AG08396 (cell line): ENCODE measurements at regions not wholly inside any gene's neighbourhood (a gene's known extent, or its start where the extent isn't known, plus 50 kb on each side); places are given as distances from the start of the nearest gene placed in this dataset.

Source experiments
- DNase-seq: peaks from one replicate; pipeline ENCODE4 v3.0.0; 2012; ENCODE audit warnings: low spot score, mixed read lengths

DNA sequence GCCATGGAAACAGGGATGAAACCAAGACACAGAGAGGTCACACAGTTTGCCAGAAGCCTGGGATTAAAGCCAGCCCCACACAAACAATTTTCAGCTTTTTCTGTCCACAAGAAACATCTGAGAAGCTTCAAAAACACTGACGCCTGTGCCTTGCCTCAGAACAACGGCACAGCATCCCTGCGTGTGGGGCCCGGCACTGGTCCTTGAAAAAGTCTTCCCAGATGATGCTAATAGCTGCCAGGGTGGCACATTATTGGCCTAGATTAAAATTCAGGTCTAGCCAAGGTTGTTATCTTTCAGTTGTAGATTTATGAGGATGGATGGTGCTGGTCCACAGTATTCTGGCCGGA, 321.4 kb downstream of the HAPSTR1 start:
- no peak for DNase-seq

DNA sequence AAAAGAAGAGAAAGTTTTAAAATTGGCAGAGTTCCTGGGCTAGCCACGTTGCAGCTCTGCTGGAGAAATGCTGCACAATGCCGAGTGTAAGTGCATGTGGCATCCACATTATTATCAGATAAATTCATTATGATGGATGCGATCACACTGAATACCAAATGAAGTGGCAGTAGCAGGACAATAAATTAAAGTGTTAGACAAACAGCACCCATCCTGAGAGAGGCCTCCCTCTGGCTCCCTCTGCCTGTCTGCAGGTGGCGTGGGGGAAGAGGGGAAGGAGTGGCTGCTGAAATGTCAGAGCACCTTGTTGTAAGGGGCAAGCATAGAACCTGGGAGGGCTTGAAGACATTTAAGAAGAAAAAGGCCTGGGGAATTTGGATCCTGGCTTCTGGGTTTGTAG, 324.1 kb downstream of the HAPSTR1 start:
- DNase-seq: no peak

DNA sequence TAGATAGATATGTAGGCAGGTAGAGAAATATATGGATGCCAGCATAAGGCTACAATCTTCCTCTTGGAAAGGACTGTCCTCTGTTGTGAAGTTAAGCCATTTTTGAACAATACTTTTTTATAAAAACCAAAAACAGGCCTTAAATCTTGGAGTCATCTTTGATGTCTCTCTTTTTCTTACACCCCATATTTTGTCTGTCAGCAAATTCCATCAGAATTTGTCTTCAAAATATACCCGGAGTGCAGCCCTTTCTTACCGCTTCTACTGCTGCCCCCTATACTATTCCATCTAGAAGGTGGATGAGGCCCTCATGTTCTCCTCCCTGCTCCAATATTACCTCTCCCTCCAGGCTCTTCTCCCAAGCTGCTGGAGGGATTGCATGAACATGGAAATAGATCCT, 326.5 kb downstream of the HAPSTR1 start:
- DNase-seq: no peak

DNA sequence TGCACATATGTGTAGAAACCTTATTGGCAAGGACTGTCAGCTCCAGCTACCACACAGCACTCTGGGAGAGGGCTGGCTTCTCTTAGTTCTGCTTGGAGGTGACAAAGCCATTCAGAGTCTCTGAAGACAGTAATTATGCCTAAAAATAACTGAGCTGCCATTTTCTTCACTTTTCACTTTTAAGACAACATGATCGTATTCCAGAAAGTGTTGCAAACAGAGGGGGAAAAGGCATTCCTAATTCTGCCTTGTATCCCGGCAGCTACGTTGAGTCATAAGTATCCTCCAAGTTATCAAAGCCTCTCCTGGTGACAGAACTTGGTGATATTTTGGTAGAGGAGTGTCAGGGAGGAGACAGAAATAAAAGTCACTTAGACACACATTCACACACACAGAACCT, 327.7 kb downstream of the HAPSTR1 start:
- DNase-seq: no peak

DNA sequence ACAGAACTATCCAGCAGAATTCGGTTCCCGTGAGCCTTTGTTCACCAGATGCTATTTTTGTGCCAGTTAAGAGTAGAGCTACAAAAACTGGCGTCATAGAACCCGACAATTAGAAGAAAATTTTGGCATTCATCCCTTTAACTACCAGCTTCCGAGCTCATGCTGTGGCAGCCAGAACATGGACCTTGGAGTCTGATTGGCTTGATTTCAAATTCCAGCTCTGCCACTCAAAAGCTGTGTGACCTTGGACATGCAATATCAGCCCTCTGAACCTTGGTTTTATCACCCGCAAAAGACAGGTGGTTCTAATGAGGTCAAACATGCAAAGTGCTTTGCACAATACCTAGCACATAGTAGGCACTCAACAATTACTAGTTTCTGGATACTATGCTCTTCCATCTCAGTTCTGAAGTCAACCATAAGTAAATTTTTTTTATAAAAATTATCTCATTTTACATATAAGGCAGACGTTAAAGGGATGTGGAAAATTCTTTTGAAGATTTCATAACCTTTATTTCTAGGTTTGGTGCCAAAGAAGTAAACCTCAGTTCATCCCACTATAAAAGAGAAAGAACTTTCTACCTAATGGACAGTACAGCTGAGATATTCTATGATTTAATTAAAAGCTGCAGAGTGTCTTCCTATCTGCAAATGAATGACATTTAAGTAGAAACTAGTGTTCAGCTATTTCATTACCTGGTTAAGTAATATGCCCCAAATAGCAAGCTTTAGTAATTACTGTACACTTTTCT, 331.5 kb downstream of the HAPSTR1 start:
- DNase-seq: no peak

DNA sequence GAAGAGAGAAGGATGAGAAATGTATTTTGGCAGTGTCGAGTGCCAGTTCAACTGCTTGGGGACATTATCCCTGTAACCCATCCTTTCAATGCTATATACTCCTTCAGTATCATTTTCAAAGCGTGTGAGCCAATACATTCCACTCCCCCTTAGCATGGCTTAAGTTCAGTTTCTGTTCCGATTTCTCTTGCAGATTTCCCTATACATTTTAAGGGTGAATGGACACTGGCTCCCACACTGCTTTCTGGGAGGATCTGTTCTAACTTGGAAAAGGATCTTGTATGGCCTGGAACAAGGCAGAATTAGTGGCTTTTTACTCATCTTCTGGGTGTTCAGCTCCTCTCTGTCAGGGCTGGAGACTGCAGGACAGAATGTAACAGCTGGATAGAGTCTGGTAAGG, 333.8 kb downstream of the HAPSTR1 start:
- no peak for DNase-seq

DNA sequence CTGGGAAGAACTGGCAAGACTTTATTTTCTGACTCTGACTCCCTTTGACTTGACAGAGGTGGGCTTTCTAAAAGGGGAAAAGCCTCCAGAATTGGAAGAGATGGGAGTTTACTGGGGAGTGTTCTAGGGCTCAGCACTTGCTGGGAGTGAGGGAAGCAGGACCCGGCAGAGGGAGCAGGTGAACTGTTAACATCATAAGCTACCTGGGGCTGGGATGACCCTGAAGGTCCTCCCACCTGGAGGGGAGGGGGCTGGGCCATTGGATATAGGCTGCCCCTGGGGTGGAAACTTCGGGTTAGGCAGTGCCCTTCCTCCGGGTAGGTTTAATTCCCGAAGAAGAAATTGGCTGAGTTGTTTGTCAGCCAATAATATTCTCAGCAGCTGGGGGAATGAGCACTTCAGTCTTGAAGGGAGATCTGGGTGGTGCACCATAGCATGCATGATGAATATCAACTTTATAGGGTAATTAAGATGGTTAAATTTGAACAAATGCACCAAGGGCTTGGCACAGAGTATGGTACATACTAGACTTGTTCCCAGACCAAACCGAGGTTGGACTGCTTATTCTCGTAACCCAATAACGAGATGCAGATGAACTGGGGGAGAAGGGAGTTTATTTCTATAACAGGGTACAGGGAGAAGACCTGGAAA, 337.0 kb downstream of the HAPSTR1 start:
- no peak for DNase-seq

DNA sequence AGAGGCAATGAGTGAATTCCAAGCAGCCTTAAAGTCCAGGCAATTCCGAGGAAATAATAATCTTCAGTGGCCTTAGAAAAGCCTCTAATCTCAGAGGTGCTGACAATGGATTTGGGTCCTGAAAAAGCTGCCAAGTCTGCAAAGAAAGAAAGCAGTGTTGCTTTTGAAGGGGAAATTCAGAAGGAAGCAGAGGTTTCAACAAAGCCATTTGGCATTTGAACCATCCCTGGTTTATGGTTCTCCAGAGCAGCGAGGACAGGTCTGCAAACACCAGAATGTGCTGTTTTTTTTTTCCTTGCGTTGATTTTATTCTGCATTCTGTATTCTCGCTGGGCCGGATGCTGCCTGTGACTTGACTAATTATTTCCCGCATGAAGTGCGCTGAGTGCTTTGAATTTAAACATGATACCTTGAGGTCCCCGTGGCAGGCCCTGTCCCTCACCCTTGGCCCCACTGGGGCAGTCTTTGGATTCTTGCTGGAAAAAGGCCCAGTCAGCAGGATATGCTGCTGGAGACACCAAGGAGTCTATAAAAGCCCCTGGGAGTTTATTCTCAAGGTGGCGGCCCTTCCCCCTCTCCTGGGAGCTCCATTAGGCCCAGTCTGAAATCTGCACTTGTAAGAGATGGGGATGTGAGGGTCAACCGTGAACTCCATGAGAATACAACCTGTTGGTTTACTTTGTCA, 338.3 kb downstream of the HAPSTR1 start:
- DNase-seq: no peak

DNA sequence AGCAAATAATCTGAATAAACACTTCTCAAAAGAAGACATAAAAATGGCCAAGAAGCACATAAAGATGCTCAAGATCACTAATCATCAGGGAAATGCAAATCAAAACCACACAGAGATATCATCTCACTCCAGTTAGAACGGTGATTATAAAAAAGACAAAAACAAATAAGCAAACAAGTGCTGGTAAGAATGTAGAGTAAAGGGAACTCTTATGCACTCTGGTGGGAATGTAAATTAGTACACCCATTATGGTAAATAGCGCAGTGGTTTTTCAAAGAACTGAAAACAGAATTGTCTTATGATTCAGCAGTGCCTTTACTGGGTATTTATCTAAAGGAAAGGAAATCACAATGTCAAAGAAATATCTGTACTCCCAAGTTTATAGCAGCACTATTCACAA, 343.2 kb downstream of the HAPSTR1 start:
- no peak for DNase-seq

DNA sequence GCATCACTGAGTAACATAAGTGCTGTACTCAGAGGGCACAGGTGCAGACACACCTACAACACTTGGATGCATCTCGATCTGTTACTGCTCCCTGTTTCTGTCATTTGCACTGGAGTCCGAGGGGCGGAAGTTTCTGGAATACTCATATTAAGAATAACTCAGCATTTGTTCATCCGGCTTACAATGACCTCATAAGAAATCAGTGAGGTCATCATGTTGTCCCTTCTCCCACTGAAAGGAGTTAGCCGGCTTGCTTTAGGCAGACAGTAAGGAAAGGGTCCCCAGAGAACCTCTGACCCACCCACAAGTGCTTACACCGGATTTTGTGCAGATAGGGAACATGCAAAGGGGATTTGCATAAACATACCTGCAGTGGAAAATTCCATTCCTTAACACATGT, 344.7 kb downstream of the HAPSTR1 start:
- DNase-seq: no peak

DNA sequence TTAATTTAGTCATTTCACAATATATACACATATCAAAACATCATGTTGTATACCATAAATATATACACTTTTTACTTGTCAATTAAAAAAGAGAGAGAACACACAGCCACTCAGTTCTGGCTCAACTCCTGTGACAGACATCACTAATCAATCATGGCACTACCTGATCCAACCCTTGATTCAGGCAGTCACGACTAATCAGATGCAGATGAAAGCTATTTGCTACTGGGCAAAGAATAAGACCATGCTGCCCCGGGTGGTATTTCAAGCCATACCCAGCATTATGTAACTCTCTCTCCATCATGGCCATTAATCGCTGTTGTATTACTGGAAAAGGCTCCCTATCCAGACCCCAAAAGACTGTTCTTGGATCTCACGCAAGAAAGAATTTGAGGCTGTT, 345.7 kb downstream of the HAPSTR1 start:
- DNase-seq: no peak

DNA sequence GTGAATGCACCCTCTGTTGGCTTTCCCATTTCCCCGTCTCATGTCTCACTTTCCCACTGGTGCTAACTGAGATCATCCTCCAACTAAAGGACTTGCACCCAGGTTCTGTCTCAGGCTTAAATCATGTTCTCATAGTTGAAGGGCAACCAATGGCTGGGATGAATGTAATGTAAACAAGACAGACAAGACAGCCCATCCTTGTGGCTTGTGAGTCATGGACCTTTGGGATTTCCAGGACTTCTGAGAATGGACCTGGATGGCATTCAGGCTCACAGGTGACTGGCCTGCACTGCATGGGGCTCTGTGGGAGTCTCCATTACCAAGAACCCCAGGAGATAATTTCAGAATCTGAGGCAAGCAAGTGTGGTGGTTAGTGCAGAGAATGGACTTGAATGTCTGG, 347.5 kb downstream of the HAPSTR1 start:
- no peak for DNase-seq

DNA sequence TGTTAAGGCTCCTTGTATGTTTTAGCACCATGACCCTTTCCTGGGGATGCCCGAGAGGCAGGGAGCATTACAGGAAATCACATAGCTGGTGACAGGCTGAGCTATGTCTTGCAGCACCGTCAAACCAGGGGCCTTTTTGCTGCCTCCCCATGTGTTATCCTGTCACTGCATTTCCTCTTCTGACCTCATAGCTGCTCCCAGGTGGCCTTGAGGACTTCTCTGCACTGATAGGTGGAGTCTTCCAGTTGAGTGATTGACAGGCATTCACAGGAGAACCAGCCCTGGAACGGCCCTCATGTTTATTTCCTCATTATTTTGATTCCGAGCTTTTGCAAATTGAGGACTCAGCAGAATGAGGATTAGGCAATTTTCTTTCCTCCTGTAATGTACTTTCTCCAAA, 349.6 kb downstream of the HAPSTR1 start:
- DNase-seq: no peak

DNA sequence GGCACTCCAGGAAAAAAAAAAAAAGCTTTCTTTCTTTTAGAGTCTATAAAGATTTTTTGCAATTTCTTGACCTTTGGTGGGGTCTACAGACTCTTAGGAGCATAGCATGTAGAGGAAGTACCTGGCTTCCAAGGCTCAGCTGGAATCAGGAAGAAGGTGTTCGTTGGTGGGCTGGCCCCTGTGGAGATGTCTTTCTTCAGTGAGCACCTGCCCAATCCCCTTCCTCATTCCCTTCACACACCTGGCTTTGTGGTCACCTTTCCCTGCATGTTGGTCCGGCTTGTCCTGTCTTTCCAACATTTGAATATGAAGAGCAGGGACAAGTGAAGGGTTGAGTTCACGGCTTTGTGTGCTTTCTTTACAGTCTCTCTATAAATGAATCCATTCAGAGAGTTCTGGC, 352.4 kb downstream of the HAPSTR1 start:
- DNase-seq: no peak

DNA sequence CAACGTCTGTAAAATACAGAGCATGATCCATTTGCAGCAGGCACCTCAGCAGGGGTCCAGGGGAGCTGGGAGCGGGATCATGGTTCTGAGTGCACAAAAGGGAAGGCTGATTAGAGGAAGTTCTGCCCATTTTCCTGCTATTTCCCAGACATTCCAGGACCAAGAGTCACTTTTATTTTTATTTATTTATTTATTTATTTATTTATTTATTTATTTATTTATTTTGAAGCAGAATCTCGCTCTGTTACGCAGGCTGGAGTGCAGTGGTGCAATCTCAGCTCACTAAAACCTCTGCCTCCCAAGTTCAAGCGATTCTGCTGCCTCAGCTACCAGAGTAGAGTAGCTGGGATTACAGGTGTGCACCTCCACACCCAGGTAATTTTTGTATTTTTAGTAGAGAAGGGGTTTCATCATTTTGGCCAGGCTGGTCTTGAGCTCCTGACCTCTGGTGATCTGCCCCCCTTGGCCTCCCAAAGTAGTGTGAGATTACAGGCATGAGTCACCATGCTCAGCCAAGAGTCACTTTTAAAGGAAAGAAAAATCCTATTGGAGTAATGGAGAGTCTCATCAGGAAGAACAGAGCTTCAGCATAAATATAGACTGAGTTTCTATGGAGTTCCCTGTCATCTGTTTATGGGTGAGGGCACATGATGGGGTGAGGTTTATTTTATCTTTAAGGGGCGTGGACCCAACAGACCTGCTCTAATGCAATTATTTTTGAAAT, 355.2 kb downstream of the HAPSTR1 start:
- DNase-seq: no peak

DNA sequence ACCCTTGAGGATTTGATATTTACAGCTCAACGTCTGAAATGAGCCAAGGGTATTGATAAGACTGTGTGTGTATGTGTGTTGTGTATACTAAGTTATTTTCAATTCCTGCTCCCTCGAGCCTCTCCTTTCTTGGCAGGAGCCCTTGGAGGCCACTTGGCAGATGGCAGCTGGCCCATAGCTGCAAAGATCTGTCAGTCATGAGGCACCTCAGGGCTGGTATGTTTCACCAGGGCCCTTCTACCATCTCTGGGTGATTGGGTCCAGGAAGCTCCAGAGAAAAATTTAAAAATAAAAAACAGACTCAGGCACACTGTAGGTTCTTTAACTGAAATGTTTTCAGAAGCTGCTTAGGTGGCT, 355.7 kb downstream of the HAPSTR1 start:
- no peak for DNase-seq

DNA sequence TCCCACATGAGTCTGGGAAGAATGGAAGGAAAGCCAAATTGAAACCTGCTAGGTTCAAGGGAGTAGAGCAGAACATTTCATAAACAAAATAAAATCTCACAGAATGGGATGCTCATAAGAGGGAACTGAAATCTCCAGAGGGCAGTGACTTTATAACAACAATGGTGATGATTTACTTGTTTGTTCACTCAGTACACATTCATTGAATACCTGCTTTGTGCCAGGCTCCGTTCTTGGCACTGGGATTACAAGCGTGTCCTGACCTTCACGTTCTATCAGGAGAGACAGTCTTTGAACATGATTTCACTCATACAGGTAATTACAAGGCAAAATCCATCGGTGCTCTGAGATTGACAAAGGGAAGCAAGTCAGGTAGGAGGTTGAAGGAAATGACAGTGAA, 356.3 kb downstream of the HAPSTR1 start:
- no peak for DNase-seq

DNA sequence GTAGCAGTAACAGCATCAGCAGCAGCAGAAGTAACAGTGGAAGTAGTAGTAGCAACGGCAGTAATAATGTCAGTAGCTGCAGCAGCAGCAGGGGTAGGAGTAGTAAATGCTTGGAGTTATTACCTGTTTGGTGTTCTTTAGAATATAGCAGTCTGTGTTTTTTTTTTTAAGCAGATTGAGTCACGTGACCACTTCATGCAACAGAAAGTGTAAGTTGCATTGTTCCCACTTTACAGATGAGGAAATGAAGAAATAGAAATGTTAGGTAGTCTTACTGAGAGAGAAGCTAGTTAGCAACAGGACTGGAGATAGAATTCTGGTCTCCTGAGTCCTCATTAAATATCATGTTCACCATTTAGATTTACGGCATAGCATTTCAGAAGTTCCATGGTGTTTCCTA, 358.2 kb downstream of the HAPSTR1 start:
- no peak for DNase-seq

DNA sequence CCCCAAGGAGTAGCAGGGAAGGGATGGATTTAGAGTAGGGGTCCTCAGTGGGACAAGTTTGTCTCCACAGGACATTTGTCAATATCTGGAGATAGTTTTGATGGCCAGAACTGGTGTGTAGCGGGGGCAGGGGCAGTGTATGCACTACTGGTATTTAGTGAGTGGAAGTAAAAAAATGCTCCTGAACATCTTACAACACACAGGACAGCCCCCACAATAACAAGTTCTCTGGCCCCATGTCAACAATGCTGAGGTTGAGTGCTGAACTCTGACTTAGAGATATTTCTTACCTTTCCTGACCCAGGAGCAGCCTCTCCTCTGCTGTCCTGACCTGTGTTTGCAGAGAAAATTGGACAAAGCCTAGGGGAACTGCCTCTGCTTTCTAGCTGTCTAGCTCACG, 365.8 kb downstream of the HAPSTR1 start:
- DNase-seq: no peak

DNA sequence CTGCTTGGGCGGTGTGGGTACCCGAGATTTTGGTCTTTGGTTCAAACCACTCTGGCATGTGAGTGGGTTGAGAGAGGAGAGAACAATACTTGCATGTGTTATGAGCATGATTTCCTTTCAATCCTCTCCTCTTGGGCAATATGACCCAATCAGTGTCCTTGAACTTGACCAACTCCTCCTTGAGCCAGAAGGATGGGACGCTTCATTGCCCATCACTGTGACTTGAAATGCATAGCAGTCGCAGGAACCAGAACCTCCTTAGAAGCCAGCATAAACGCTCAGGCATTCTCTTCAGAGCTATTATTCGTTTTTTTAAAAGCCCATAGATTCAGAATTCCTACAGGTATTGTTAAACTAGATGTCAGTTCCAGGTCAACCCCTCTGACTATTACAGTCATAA, 367.4 kb downstream of the HAPSTR1 start:
- DNase-seq: no peak

DNA sequence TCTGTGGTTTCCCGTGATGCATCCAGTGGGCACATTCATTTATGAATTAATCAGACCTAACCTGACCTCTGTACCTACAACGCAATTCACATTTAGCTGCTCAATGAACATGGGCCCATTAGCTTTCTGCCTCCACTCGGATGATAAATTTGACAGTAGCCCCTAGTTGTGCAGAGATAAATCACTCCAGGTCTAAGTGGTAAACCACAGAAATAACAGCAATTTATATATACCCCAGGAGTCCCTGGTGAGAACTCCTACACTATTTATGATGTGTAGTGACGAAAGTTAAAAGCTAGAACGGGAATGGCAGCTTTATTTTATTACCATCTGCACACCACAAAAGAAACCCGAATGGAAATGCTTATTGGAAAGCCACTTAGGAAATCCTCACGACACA, 371.5 kb downstream of the HAPSTR1 start:
- DNase-seq: no peak

DNA sequence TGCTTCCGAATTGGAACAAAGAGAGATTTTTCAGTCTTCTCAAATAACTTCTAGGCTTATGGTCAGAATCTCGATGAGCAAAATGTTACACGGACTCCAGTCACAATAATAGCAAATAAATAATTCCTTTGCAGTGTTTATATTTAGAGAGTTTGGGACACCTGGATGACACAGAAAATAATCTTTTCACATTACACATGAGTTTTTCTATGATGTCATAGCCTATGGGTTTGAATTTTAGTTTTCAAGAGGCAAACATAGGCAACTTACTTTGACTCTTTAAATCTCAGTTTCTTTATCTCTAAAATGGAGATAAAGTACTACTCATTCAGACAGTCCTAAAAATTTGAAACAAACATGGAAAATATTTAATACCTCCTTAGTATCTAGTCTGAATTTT, 372.0 kb downstream of the HAPSTR1 start:
- no peak for DNase-seq

DNA sequence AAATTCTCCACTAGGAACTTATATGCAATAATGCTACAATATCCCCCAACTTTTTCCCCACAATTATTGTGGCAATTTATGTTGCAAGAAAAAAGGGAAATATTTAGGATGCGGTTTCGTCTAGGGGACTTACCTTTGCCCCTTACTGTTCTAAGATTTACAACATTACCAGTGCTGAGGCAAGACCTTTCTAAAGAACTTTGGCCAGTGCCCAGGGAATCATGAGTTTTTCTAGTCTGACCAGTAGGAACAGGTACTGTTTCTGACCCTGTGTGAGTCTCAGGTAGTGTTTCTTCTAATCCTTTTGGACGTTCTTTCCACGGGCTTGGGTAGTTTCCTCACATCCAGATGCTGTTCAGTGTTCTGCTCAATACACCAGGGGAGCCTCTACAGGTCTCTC, 373.7 kb downstream of the HAPSTR1 start:
- DNase-seq: no peak
